NB4 (cell line): ENCODE measurements at regions not wholly inside any gene's neighbourhood (a gene's known extent, or its start where the extent isn't known, plus 50 kb on each side); places are given as distances from the start of the nearest gene placed in this dataset.
"Not testable (repeated sequence)": the region's sequence is repeated elsewhere in the genome, so short reads cannot be mapped to it uniquely, and the experiment has no call there.

Experiments
- DNase-seq: peaks from one replicate; pipeline ENCODE4 v3.0.0; 2010; ENCODE audit warnings: low read depth
- H3K4me3 ChIP-seq: one replicate; pipeline ENCODE4 v1.5.1; 2011; ENCODE audit warnings: mild to moderate bottlenecking, low read depth, low read length, moderate library complexity
- MYC ChIP-seq: IDR thresholded peaks from 2 replicates; pipeline ENCODE4 v1.6.1; 2011; ENCODE audit warnings: low read depth, low read length
- POLR2A ChIP-seq: IDR thresholded peaks from 2 replicates; pipeline ENCODE4 v1.6.1; 2011; ENCODE audit warnings: mild to moderate bottlenecking; ENCODE audit not compliant: insufficient read length; ENCODE audit errors: extremely low read depth
- TF ChIP-seq, protein P1 (sequence below): IDR thresholded peaks from one replicate; pipeline ENCODE4 v1.5.1; 2012; ENCODE audit warnings: low read depth, low read length
- TF ChIP-seq, protein P2 (sequence below): IDR thresholded peaks from 2 replicates; pipeline ENCODE4 v1.6.1; 2011; ENCODE audit warnings: low read depth, low read length

DNA sequence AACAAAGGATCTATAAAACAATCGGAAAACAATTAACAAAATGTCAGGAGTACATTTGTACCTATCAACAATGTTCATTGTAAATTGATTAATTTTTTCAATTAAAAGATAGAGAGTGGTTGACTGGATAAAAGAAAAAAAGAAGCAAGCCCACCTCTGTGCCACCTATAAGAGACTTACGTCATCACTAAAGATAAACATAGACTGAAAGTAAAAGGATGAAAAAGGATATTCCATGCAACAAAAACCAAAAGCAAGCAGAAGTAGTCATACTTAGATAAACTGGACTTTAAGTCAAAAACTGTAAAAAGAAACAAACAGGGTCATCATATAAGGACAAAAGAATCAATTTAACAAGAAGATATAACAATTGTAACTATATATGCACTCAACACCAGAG is 197.4 kb downstream of the RASEF start:
- TF ChIP-seq, protein P1, sequence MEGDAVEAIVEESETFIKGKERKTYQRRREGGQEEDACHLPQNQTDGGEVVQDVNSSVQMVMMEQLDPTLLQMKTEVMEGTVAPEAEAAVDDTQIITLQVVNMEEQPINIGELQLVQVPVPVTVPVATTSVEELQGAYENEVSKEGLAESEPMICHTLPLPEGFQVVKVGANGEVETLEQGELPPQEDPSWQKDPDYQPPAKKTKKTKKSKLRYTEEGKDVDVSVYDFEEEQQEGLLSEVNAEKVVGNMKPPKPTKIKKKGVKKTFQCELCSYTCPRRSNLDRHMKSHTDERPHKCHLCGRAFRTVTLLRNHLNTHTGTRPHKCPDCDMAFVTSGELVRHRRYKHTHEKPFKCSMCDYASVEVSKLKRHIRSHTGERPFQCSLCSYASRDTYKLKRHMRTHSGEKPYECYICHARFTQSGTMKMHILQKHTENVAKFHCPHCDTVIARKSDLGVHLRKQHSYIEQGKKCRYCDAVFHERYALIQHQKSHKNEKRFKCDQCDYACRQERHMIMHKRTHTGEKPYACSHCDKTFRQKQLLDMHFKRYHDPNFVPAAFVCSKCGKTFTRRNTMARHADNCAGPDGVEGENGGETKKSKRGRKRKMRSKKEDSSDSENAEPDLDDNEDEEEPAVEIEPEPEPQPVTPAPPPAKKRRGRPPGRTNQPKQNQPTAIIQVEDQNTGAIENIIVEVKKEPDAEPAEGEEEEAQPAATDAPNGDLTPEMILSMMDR: no peak
- TF ChIP-seq POLR2A (no peak), MYC (no peak)
- TF ChIP-seq, protein P2, sequence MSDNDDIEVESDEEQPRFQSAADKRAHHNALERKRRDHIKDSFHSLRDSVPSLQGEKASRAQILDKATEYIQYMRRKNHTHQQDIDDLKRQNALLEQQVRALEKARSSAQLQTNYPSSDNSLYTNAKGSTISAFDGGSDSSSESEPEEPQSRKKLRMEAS: no peak
- no peak overlapping the region for H3K4me3 ChIP-seq
- DNase-seq: no peak

DNA sequence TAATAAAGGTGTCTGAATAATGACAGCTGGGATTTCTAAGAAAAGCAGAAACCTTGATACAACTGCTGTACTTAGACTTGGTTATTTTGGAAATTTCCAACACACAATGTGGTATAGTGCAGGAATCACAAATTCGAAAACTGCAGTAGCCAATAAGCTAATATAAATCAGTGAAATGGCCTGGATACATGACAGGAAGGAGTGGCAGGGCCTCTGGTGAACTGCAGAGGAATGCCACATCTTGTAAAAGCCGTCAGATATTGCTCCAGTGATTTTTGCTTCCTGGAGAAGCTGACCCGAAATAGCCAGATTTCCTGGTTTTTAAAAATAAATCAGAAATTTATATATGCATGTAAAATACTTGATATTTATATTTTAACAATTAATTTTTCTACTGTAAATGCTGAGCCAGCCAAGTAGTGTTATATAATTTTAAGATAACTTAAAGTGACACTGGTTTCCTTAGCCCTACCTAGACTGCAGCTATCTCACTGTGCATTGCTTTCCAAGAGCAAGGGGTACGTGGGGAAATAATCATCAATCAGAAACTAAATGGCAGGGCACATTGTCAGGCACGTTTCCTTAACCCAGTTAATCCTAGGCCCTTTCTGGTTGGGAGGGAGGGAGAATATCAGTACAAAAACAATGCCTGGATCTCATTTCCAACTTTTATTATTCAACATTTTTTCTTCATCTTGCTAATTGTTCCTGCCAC is 182.4 kb downstream of the RASEF start:
- no peak for TF ChIP-seq POLR2A
- TF ChIP-seq, protein P2: no peak
- TF ChIP-seq MYC: no peak
- TF ChIP-seq, protein P1: no peak
- H3K4me3 ChIP-seq: no peak overlapping the region
- no peak for DNase-seq

- TF ChIP-seq, protein P2: no peak
- TF ChIP-seq, protein P1: no peak
- TF ChIP-seq MYC: no peak
- TF ChIP-seq POLR2A: no peak
- DNase-seq: no peak
- no peak overlapping the region for H3K4me3 ChIP-seq
These were observed 180.8 kb downstream of the RASEF start for GRCh38 chr9:82882138-82882537.

- no peak overlapping the region for H3K4me3 ChIP-seq
- DNase-seq: no peak
- TF ChIP-seq MYC: no peak
- no peak for TF ChIP-seq POLR2A
- TF ChIP-seq, protein P1: no peak
- TF ChIP-seq, protein P2: no peak
These were observed 180.2 kb downstream of the RASEF start for GRCh38 chr9:82882748-82883147.

DNA sequence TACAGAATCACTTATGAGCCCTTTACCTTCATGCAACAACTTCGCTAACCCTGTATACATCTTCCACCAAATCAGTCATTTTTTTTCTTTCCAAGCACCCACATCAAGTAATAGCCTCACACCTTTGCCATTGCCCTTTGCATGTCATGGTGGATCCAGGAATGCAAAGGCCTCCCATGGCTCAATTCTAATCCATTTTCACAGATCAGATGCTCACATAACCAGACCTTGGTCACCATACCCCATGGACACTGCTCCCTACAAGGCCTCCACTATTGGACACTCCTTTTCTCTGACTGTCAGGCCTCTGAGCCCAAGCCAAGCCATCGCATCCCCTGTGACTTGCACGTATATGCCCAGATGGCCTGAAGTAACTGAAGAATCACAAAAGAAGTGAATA is 179.5 kb downstream of the RASEF start:
- H3K4me3 ChIP-seq: no peak overlapping the region
- no peak for DNase-seq
- TF ChIP-seq POLR2A: no peak
- TF ChIP-seq, protein P2: no peak
- TF ChIP-seq MYC: no peak
- TF ChIP-seq, protein P1: no peak

- not testable (repeated sequence) for H3K4me3 ChIP-seq, DNase-seq
These were observed 179.0 kb downstream of the RASEF start for GRCh38 chr9:82883974-82884373.
